T-cell (primary cell): ENCODE measurements at regions not wholly inside any gene's neighbourhood (a gene's known extent, or its start where the extent isn't known, plus 50 kb on each side); places are given as distances from the start of the nearest gene placed in this dataset.

ENCODE experiments used
- ATAC-seq, 4 experiments: fragments of 200-7000 bp in 3 of 4; fragments of 150-1000 bp in 1 of 4; cut with Tn5 transposase; replicated peaks in 1 of 4; 1 replicate in 3 of 4; 2 replicates in 1 of 4; pipeline ENCODE4 v1.10.0; 2021; ENCODE audit warnings: moderate library complexity in 3 of 4, mild to moderate bottlenecking in 2 of 4, moderate number of reproducible peaks in 1 of 4
- CTCF ChIA-PET, 2 donors: fragments of 300-600 bp; sonication (Branson Sonifier 250); formaldehyde crosslinking; loops; one replicate each; lab custom pipeline; 2022; ENCODE audit warnings: antibody characterized with exemption in 2 of 2; lab: Charles Lee
- POLR2A ChIA-PET, 2 donors: fragments of 300-600 bp; sonication (Branson Sonifier 250); formaldehyde crosslinking; loops; one replicate each; lab custom pipeline; 2022; ENCODE audit warnings: antibody characterized with exemption in 2 of 2; lab: Charles Lee
- DNase-seq, 35 experiments: peaks; one replicate each; pipeline versions ENCODE4 v3.0.0 to v3.0.0-alpha.2; 2013 to 2023
- H3K27ac ChIP-seq: one replicate; pipeline ENCODE4 v1.5.1; 2013; ENCODE audit warnings: low read length
- H3K27me3 ChIP-seq, 2 experiments: replicated peaks in 1 of 2; 1 replicate in 1 of 2; 2 replicates in 1 of 2; pipeline versions ENCODE4 v1.6.1 to v1.7.0; 2013; ENCODE audit warnings: low read length in 1 of 2, mixed read lengths in 1 of 2; ENCODE audit not compliant: control insufficient read depth in 2 of 2, insufficient read depth in 2 of 2; ENCODE audit errors: extremely low read depth in 1 of 2
- H3K36me3 ChIP-seq, 2 donors: 1 replicate in 1 of 2; 2 replicates in 1 of 2; pipeline versions ENCODE4 v1.6.1 to v1.7.0; 2013; ENCODE audit warnings: low read length in 1 of 2; ENCODE audit not compliant: control insufficient read depth in 2 of 2, insufficient read depth in 1 of 2; ENCODE audit errors: extremely low read depth in 1 of 2
- H3K4me1 ChIP-seq, 2 experiments: 1 replicate in 1 of 2; 2 replicates in 1 of 2; pipeline versions ENCODE4 v1.6.1 to v1.7.0; 2013; ENCODE audit warnings: low read length in 2 of 2, mixed read lengths in 1 of 2; ENCODE audit not compliant: insufficient read depth in 2 of 2, control insufficient read depth in 1 of 2; ENCODE audit errors: extremely low read depth in 1 of 2
- H3K4me3 ChIP-seq, 2 donors: 1 replicate in 1 of 2; 2 replicates in 1 of 2; pipeline versions ENCODE4 v1.5.1 to v1.7.0; 2013; ENCODE audit warnings: mild to moderate bottlenecking in 2 of 2, low read length in 1 of 2, moderate library complexity in 1 of 2; ENCODE audit not compliant: control insufficient read depth in 1 of 2; ENCODE audit errors: extremely low read depth in 1 of 2
- H3K9me3 ChIP-seq: 2 replicates; pipeline ENCODE4 v1.7.0; 2013
- H3K27ac Mint-ChIP-seq, 2 donors: one replicate each; pipeline ENCODE4 v1.8.0; 2020 to 2021; ENCODE audit warnings: mild to moderate bottlenecking in 2 of 2, mixed read lengths in 2 of 2
- H3K27me3 Mint-ChIP-seq, 2 donors: one replicate each; pipeline ENCODE4 v1.8.0; 2021 to 2022; ENCODE audit warnings: mixed read lengths in 2 of 2
- H3K36me3 Mint-ChIP-seq: one replicate; pipeline ENCODE4 v1.8.0; 2021; ENCODE audit warnings: mixed read lengths
- H3K4me1 Mint-ChIP-seq, 3 donors: one replicate each; pipeline ENCODE4 v1.8.0; 2020 to 2022; ENCODE audit warnings: mixed read lengths in 3 of 3, mild to moderate bottlenecking in 1 of 3
- H3K4me3 Mint-ChIP-seq, 3 donors: one replicate each; pipeline ENCODE4 v1.8.0; 2020 to 2022; ENCODE audit warnings: mild to moderate bottlenecking in 3 of 3, mixed read lengths in 3 of 3, moderate library complexity in 3 of 3
- H3K9me3 Mint-ChIP-seq, 3 donors: one replicate each; pipeline ENCODE4 v1.8.0; 2020 to 2022; ENCODE audit warnings: mixed read lengths in 3 of 3
- WGBS: methylation state at CpG from one replicate; pipeline ENCODE4 v1.1.5; 2013; ENCODE audit warnings: missing lambda C conversion rate; ENCODE audit not compliant: insufficient coverage; 5-methylcytosine and 5-hydroxymethylcytosine counted together

GRCh38 chr1:238628110-238628509, 737.4 kb upstream of the ZP4 start:
- Mint-ChIP-seq H3K27me3 (no peaks in the 10 kb centered on the region), H3K27ac (no peak overlapping the region), H3K36me3 (no peaks in the 10 kb centered on the region), H3K4me1 (no peaks in the 10 kb centered on the region), H3K4me3 (no peak overlapping the region), H3K9me3 (peaks cover 3 to 18% (median 17%) of the 10 kb centered on the region in 3 donors)
- H3K4me1 ChIP-seq, result no peaks in the 10 kb centered on the region
- POLR2A ChIA-PET, result no interaction called here
- H3K27ac ChIP-seq, result no peak overlapping the region
- no peaks in the 10 kb centered on the region for H3K9me3 ChIP-seq
- 100% methylated on average over 1 of the region's 2 CpGs for WGBS
- no peak overlapping the region for H3K4me3 ChIP-seq
- DNase-seq (no peak), ATAC-seq (no peak)
- H3K36me3 ChIP-seq, result no peaks in the 10 kb centered on the region
- CTCF ChIA-PET, result no interaction called here
- H3K27me3 ChIP-seq, result no peaks in the 10 kb centered on the region

- no peaks in the 10 kb centered on the region for H3K36me3 ChIP-seq
- no peak for ATAC-seq
- no peaks in the 10 kb centered on the region for H3K4me1 ChIP-seq
- Mint-ChIP-seq H3K27me3 (no peaks in the 10 kb centered on the region), H3K4me1 (no peaks in the 10 kb centered on the region), H3K4me3 (no peak overlapping the region), H3K27ac (no peak overlapping the region), H3K9me3 (peaks cover 3 to 17% (median 15%) of the 10 kb centered on the region in 3 donors), H3K36me3 (no peaks in the 10 kb centered on the region)
- no peak overlapping the region for H3K4me3 ChIP-seq
- ChIA-PET POLR2A (no interaction called here), CTCF (no interaction called here)
- no peak for DNase-seq
- 88% methylated on average over 3 of the region's 4 CpGs for WGBS
- H3K9me3 ChIP-seq, result no peaks in the 10 kb centered on the region
- H3K27ac ChIP-seq, result no peak overlapping the region
- H3K27me3 ChIP-seq, result no peaks in the 10 kb centered on the region
Observed at GRCh38 chr1:238624776-238625175, 734.1 kb upstream of the ZP4 start.

GRCh38 chr1:238621405-238621804, 730.7 kb upstream of the ZP4 start:
- no peak for DNase-seq
- no peak overlapping the region for H3K4me3 Mint-ChIP-seq
- no peak overlapping the region for H3K27ac Mint-ChIP-seq
- no peak for ATAC-seq
- H3K36me3 Mint-ChIP-seq, result no peaks in the 10 kb centered on the region
- Histone ChIP-seq H3K27me3 (no peaks in the 10 kb centered on the region), H3K4me3 (no peak overlapping the region), H3K4me1 (no peaks in the 10 kb centered on the region), H3K9me3 (no peaks in the 10 kb centered on the region), H3K27ac (no peak overlapping the region), H3K36me3 (no peaks in the 10 kb centered on the region)
- CTCF ChIA-PET, result no interaction called here
- H3K4me1 Mint-ChIP-seq, result no peaks in the 10 kb centered on the region
- POLR2A ChIA-PET, result no interaction called here
- no peaks in the 10 kb centered on the region for H3K27me3 Mint-ChIP-seq
- peaks cover 2 to 8% (median 5%) of the 10 kb centered on the region in 3 donors for H3K9me3 Mint-ChIP-seq
- WGBS, result no CpG with 5 or more reads among the region's 1 CpG

GRCh38 chr1:238619652-238620051, 728.9 kb upstream of the ZP4 start:
- H3K9me3 ChIP-seq, result no peaks in the 10 kb centered on the region
- ATAC-seq (no peak), DNase-seq (no peak)
- Mint-ChIP-seq H3K9me3 (peaks cover under 1 to 3% (median 2%) of the 10 kb centered on the region in 3 donors), H3K4me3 (no peak overlapping the region), H3K4me1 (no peaks in the 10 kb centered on the region), H3K36me3 (no peaks in the 10 kb centered on the region), H3K27me3 (no peaks in the 10 kb centered on the region), H3K27ac (no peak overlapping the region)
- H3K27ac ChIP-seq, result no peak overlapping the region
- ChIA-PET POLR2A (no interaction called here), CTCF (no interaction called here)
- H3K27me3 ChIP-seq, result no peaks in the 10 kb centered on the region
- H3K4me1 ChIP-seq, result no peaks in the 10 kb centered on the region
- no peaks in the 10 kb centered on the region for H3K36me3 ChIP-seq
- H3K4me3 ChIP-seq, result no peak overlapping the region

- ChIA-PET POLR2A (no interaction called here), CTCF (no interaction called here)
Observed at GRCh38 chr1:238611406-238611805, 720.7 kb upstream of the ZP4 start.

GRCh38 chr1:238608144-238608543, 717.4 kb upstream of the ZP4 start:
- ChIA-PET CTCF (no interaction called here), POLR2A (no interaction called here)
- Mint-ChIP-seq H3K9me3 (peaks cover 8 to 16% (median 8%) of the 10 kb centered on the region in 3 donors), H3K4me3 (no peak overlapping the region), H3K27ac (no peak overlapping the region), H3K4me1 (no peaks in the 10 kb centered on the region), H3K27me3 (no peaks in the 10 kb centered on the region), H3K36me3 (no peaks in the 10 kb centered on the region)
- ATAC-seq, result no peak
- Histone ChIP-seq H3K36me3 (no peaks in the 10 kb centered on the region), H3K27ac (no peak overlapping the region), H3K4me1 (no peaks in the 10 kb centered on the region), H3K4me3 (no peak overlapping the region), H3K27me3 (no peaks in the 10 kb centered on the region), H3K9me3 (no peaks in the 10 kb centered on the region)
- no CpG with 5 or more reads among the region's 5 CpGs for WGBS
- no peak for DNase-seq

More at GRCh38 chr1:238611406-238611805, 720.7 kb upstream of the ZP4 start:
- Histone ChIP-seq H3K27ac (no peak overlapping the region), H3K4me3 (no peak overlapping the region), H3K36me3 (no peaks in the 10 kb centered on the region), H3K4me1 (no peaks in the 10 kb centered on the region), H3K9me3 (no peaks in the 10 kb centered on the region), H3K27me3 (no peaks in the 10 kb centered on the region)
- ATAC-seq, result no peak
- no peaks in the 10 kb centered on the region for H3K27me3 Mint-ChIP-seq
- H3K4me1 Mint-ChIP-seq, result no peaks in the 10 kb centered on the region
- no peak for DNase-seq
- H3K27ac Mint-ChIP-seq, result no peak overlapping the region
- no peaks in the 10 kb centered on the region for H3K36me3 Mint-ChIP-seq
- no peak overlapping the region for H3K4me3 Mint-ChIP-seq
- H3K9me3 Mint-ChIP-seq, result peaks cover 8 to 14% (median 8%) of the 10 kb centered on the region in 3 donors
- no CpG with 5 or more reads among the region's 3 CpGs for WGBS

GRCh38 chr1:238606896-238607295, 716.2 kb upstream of the ZP4 start:
- ATAC-seq (no peak), DNase-seq (no peak)
- no peaks in the 10 kb centered on the region for H3K9me3 ChIP-seq
- no peaks in the 10 kb centered on the region for H3K36me3 ChIP-seq
- H3K27me3 Mint-ChIP-seq, result no peaks in the 10 kb centered on the region
- no peak overlapping the region for H3K27ac ChIP-seq
- H3K27ac Mint-ChIP-seq, result no peak overlapping the region
- H3K4me3 Mint-ChIP-seq, result no peak overlapping the region
- peaks cover 8 to 16% (median 8%) of the 10 kb centered on the region in 3 donors for H3K9me3 Mint-ChIP-seq
- no peaks in the 10 kb centered on the region for H3K27me3 ChIP-seq
- no peak overlapping the region for H3K4me3 ChIP-seq
- H3K36me3 Mint-ChIP-seq, result no peaks in the 10 kb centered on the region
- ChIA-PET POLR2A (no interaction called here), CTCF (no interaction called here)
- WGBS, result no CpG with 5 or more reads among the region's 4 CpGs
- H3K4me1 Mint-ChIP-seq, result no peaks in the 10 kb centered on the region
- no peaks in the 10 kb centered on the region for H3K4me1 ChIP-seq
